Erythroblast (primary cell): ENCODE measurements at regions not wholly inside any gene's neighbourhood (a gene's known extent, or its start where the extent isn't known, plus 50 kb on each side); places are given as distances from the start of the nearest gene placed in this dataset.

Source experiments
- GATA1 ChIP-seq: IDR thresholded peaks from 2 replicates; pipeline ENCODE4 v1.6.1; 2011; ENCODE audit warnings: low read depth, mild to moderate bottlenecking, control low read depth, low read length, moderate library complexity
- POLR2A ChIP-seq: IDR thresholded peaks from 2 replicates; pipeline ENCODE4 v1.6.1; 2011; ENCODE audit warnings: mild to moderate bottlenecking, low read length

- TF ChIP-seq GATA1 (no peak), POLR2A (no peak)
Observed at GRCh38 chr6:165913676-165914570, 250.9 kb upstream of the PDE10A start.
